GM21737 (cell line): ENCODE measurements at regions not wholly inside any gene's neighbourhood (a gene's known extent, or its start where the extent isn't known, plus 50 kb on each side); places are given as distances from the start of the nearest gene placed in this dataset.

Experiments
- ATAC-seq: cut with Tn5 transposase; IDR thresholded peaks from one replicate; pipeline ENCODE4 v1.9.1; 2021; ENCODE audit warnings: mild to moderate bottlenecking, moderate library complexity; ENCODE audit not compliant: unreplicated experiment

DNA sequence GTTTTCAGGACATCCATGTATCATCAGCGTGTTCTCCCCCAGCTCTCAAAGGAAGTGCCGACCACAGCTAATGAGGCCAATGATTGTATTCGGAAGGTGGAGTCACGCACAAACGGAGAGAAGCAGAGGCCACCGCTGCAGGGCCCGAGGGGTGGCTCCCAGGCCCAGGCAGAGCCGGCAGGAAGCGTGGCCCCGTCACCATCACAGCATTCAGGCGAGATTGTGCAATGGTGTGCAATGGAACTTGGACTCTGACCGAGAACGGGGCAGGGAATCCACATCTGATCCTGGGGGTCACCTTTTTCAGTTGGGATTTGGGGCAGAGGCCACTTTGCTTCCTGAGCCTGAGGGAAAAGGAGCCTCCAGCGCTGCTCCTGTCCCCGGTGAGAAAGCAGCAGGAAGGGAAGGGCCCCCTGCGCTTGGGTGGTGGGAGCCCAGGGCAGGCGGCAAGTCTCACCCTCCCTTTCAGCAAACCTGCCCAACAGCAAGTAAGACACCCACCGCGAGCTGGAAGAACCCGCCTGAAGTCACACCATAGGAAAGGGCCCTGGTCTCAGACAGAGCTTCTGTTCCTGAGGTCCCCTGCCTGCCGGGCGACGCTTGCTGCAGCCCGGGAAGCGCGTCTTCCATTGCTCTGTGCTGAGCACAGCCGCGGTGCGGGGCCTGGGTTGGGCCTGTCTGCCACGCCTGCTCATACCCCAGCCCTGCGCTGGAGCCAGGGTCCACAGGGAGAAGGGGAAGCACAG is 1430.7 kb downstream of the BRD1 start:
- no peak for ATAC-seq

DNA sequence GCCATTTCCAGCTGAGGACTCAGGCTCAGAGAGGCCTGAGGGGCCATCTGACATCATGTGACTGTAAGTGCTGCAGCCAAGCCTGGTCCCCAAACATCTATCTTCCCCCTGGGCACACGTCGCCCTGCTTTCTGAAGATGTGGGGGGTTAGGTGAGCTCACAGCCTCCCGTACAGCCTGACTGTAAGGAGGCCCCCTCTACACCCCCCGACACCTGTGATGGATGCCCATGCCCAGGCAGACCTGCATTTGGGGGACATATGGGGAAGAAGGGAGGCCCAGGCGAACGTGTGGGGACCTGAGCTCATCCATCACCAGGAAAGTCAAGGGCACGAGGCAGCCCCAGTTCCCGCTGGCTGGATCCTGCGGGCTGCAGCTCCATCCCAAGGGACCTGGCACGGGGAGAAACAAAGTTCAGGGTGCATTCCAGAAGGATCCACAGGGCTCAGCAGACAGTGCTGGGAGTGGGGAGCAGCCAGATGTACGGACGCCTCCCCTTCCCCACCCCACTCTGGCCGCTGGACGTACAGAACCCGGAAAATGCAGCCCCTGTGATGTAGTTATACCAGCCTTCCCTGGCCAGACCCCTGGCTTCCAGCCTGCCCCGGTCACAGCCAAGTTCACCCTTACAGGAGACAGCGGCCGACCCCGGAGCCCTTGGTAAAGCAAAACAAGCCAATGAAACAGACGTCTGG is 1431.4 kb downstream of the BRD1 start:
- ATAC-seq = no peak

GRCh38 chr22:48395201-48395600 is 1432.5 kb downstream of the BRD1 start:
- no peak for ATAC-seq

DNA sequence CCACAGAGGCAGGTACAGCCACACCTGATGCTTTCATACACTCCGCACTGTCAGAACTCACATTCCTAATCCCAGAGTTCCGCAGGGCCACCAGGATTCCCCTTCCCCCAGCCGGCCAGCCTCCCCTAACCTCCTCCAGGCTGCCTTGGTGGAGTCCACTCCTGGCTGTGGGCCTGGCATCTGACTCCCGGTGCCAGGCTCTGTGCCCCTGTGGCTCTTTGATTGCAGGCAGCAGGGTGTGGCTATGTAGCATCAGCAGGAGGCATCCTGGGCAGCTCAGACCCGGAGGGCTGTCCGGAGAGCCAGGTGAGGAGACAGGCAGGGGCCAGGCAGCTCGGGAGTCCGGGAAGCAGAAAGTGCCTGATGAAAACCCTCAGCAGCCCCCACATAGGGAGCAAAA is 1432.9 kb downstream of the BRD1 start:
- ATAC-seq = no peak

- no peak for ATAC-seq
Observed at GRCh38 chr22:48393885-48394284, 1433.8 kb downstream of the BRD1 start.

- no peak for ATAC-seq
Observed at GRCh38 chr22:48393041-48393370, 1434.7 kb downstream of the BRD1 start.

- ATAC-seq = no peak
Observed at GRCh38 chr22:48391820-48392219, 1435.9 kb downstream of the BRD1 start.

- ATAC-seq = no peak
Observed at GRCh38 chr22:48391171-48391711, 1436.4 kb downstream of the BRD1 start.

DNA sequence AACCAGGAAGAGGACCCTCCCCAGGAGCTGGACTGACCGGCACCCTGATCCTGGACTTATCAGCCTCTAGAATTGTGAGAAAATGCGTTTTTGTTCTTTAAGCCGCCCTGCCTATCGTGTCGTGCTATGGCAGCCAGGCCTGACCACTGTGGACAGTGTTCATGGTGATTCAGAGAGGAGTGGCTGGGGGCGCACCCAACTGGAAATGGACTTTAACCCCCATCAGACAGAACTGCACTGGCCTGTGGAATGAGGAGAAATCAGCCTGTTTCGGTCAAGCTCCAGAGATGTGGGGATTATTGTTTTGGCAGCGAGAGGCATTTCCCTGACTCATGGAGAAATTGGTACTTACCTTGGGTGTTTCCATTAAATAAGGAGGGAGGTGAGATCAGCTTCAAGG is 1437.8 kb downstream of the BRD1 start:
- ATAC-seq = no peak

DNA sequence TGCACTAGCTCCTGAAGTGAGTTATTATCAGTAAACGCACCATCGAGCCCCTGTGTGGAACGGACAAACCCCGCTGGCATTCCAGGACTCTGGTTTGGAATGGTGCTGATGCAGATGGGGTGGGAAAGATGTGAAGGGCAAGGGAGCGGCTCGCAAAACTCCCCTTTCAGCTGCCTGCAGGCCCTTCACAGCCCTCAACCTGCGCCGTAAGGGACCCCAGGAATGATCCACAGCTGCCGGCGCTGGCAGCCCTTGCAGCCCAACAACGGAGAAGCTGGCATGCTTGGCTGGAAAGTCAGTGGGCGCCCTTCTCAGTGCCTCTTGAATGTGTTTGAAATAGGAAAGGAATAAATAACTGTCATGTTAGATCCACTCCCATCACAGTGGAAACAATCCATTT is 1445.5 kb downstream of the BRD1 start:
- no peak for ATAC-seq

GRCh38 chr22:48380016-48380665 is 1447.5 kb downstream of the BRD1 start:
- ATAC-seq = no peak

- no peak for ATAC-seq
Observed at GRCh38 chr22:48379371-48379770, 1448.3 kb downstream of the BRD1 start.

DNA sequence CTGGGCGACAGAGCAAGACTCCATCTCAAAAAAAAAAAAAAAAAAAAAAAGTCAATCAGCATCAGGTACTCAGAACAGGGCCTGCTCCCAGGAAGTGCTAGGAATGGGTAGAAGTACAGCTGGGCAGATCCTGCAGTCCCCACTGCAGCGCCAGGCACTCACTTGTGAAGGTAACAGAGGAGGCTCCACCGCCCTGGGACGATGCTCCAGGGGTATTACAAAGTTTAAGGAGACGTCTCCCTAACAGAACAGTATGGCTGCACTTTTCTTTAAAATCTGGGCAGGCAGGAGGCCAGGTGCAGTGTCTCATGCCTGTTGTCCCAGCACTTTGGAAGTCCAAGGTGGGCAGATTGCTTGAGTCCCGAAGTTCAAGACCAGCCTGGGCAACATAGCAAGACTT is 1449.0 kb downstream of the BRD1 start:
- ATAC-seq = no peak

DNA sequence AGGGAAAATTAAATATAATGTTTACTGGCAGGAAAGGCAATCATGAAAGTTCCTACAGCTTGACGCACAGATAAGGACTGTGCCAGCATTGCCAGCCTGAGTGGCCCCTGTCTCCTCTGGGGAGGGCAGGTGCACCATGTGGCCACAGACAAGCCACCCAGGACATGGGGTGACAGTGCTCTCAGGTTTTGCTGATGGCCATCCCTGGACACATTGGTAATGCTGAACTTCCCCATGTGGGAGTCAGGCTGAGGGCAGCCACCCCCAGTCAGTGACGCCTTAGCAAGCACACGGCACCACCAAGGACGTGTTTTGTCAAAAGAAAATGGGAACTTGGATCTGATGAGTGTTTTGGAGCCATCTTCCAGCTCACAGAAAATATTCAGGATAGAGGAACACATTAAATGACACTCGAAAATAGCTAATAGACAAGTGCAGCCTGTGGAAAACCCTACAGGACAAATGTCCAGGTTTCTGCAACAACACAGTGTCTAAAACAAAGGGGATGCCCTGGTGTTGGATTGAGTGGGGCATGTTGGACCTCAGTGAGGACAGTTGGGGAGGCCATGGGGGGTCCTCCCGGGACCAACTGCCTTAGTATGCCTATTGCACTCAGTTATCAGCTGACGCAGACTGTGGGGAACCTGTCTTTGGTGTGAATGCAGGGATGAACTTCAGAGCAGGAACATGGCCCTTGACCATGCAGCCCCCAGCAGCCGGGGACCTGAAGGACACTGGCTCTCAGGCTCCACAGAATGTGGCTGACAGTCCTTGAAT is 1450.5 kb downstream of the BRD1 start:
- no peak for ATAC-seq

- ATAC-seq = no peak
Observed at GRCh38 chr22:48376428-48376827, 1451.2 kb downstream of the BRD1 start.

DNA sequence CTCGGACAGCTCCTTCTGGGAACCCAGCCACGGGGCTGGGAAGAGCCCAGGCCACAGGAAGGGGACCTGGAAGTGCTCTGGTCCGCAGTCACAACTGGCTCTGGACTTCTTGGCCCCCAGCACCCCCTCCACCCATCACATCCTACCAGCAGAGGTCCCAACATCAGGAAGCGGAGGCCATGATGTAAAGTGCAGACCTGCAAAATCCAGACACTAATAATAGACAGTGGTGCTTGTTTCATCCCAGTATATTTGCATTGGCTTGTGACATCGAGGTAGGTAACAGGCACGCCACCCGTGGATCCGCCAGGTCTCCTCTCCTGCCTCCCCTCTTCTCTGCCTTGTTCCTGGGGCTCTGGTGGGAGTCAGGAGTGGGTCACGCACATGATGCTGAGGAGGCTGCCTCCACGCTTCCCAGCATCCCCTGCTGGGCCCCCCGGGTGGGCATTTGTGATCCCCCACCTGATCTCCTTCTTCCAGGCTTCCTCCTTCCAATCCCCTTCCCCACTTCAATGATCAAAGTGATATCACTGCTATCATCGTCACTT is 1454.0 kb downstream of the BRD1 start:
- no peak for ATAC-seq

DNA sequence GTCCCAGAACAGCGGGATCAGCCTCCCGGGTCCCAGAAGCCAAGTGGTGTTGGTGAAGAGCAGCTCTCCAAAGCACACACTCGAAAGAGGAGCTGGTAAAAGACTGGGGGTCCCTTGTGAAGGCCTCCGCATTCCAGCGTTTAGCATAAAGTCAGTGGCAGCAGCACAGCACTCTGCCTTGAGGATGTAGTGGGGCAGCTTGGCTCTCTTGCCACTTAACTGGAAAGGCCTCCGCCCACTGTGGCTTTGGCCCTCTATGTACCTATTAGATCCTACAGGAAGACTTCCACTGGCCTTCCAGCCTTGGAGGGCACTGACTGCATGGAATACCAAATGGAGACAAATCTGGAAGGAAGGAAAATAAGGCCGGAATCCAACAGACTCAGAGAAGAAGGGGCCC is 1455.3 kb downstream of the BRD1 start:
- ATAC-seq = no peak

DNA sequence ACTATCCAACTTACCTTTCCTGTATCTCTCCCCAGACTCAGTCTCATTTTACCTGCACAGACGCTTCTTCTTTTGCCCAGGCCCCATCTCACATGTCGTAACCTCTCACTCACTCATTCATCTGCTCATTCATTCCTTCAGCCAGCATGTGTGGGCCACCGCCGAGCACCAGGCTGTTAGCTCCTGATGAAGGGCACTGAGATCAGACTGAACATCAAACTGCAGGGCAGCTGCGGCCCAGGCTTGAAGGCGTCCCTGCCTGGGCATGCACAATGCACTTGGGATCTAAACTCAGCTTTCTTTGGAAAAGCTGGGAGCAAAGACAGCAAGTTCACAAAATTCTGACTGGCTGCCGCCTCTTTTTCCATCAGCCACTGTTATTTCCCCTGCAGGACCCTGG is 1456.3 kb downstream of the BRD1 start:
- no peak for ATAC-seq

GRCh38 chr22:48370508-48371325 is 1457.0 kb downstream of the BRD1 start:
- no peak for ATAC-seq
